H1 (cell line): ENCODE measurements at regions not wholly inside any gene's neighbourhood (a gene's known extent, or its start where the extent isn't known, plus 50 kb on each side); places are given as distances from the start of the nearest gene placed in this dataset.

ENCODE experiments used
- CTCF ChIA-PET: fragments of 300-600 bp; sonication (Branson Sonifier 250); formaldehyde crosslinking; loops from one replicate; lab custom pipeline; 2021; ENCODE audit not compliant: partially characterized antibody; lab: Charles Lee
- POLR2A ChIA-PET: fragments of 300-600 bp; sonication (Branson Sonifier 250); formaldehyde crosslinking; loops from one replicate; lab custom pipeline; 2021; ENCODE audit warnings: inconsistent platforms; ENCODE audit not compliant: partially characterized antibody; lab: Charles Lee
- DNase-seq, 2 experiments: peaks; one replicate each; pipeline versions ENCODE4 v3.0.0 to v3.0.0-alpha.2; 2010 to 2022; ENCODE audit warnings: low spot score in 2 of 2, low read depth in 1 of 2, mixed read lengths in 1 of 2
- FAIRE-seq: peaks from 2 replicates; lab custom pipeline; 2011; peaks lifted over from hg19 to GRCh38; lab: Jason Lieb, UNC
- H2AFZ ChIP-seq: 2 replicates; pipeline ENCODE4 v1.8.1; 2012; ENCODE audit warnings: low read length, inconsistent platforms
- H2AK5ac ChIP-seq: 2 replicates; pipeline ENCODE4 v1.6.1; 2013; ENCODE audit warnings: low read depth, low read length
- H2BK120ac ChIP-seq: replicated peaks from 2 replicates; pipeline ENCODE3; 2013; ENCODE audit warnings: low read depth, low read length, inconsistent platforms
- H2BK12ac ChIP-seq: 2 replicates; pipeline ENCODE4 v1.6.1; 2013; ENCODE audit warnings: low read depth, low read length
- H2BK15ac ChIP-seq: 2 replicates; pipeline ENCODE4 v1.6.1; 2013; ENCODE audit warnings: low read length
- H2BK20ac ChIP-seq: 2 replicates; pipeline ENCODE4 v1.6.1; 2013; ENCODE audit warnings: low read length
- H2BK5ac ChIP-seq: 2 replicates; pipeline ENCODE4 v1.6.1; 2013; ENCODE audit warnings: low read depth, low read length
- H3K14ac ChIP-seq: 2 replicates; pipeline ENCODE4 v1.6.1; 2013; ENCODE audit warnings: inconsistent platforms; ENCODE audit not compliant: insufficient read length
- H3K18ac ChIP-seq: 2 replicates; pipeline ENCODE4 v1.6.1; 2013; ENCODE audit warnings: low read length; ENCODE audit errors: extremely low read depth
- H3K23ac ChIP-seq: 2 replicates; pipeline ENCODE4 v1.6.1; 2013; ENCODE audit warnings: inconsistent platforms; ENCODE audit not compliant: insufficient read length
- H3K23me2 ChIP-seq: 2 replicates; pipeline ENCODE4 v1.6.1; 2013; ENCODE audit warnings: low read depth, low read length
- H3K27ac ChIP-seq: 2 replicates; pipeline ENCODE4 v1.6.1; 2011; ENCODE audit warnings: low read depth, low read length, inconsistent platforms
- H3K27me3 ChIP-seq, 4 experiments: replicated peaks in 1 of 4; 1 replicate in 1 of 4; 2 replicates in 3 of 4; pipeline versions ENCODE4 v1.6.1 to v1.8.1; 2011 to 2013; ENCODE audit warnings: low read length in 3 of 4, mild to moderate bottlenecking in 3 of 4, inconsistent platforms in 2 of 4, mixed read lengths in 2 of 4, moderate library complexity in 1 of 4; ENCODE audit not compliant: control insufficient read depth in 3 of 4, insufficient read depth in 3 of 4; ENCODE audit errors: extremely low read depth in 1 of 4
- H3K36me3 ChIP-seq, 4 experiments: 2 replicates each; pipeline versions ENCODE4 v1.6.1 to v1.8.1; 2011 to 2013; ENCODE audit warnings: mild to moderate bottlenecking in 4 of 4, low read length in 3 of 4, moderate library complexity in 2 of 4, control low read depth in 1 of 4, inconsistent platforms in 1 of 4; ENCODE audit not compliant: insufficient read depth in 4 of 4, control insufficient read depth in 2 of 4
- H3K4ac ChIP-seq: replicated peaks from 2 replicates; pipeline ENCODE3; 2013; ENCODE audit warnings: low read length, low read depth, mixed read lengths, inconsistent platforms; ENCODE audit not compliant: insufficient read length
- H3K4me1 ChIP-seq, 4 experiments: replicated peaks in 1 of 4; 1 replicate in 1 of 4; 2 replicates in 3 of 4; pipeline versions ENCODE4 v1.6.1 to v1.8.1; 2011 to 2013; ENCODE audit warnings: low read length in 3 of 4, inconsistent platforms in 2 of 4, mixed read lengths in 1 of 4; ENCODE audit not compliant: insufficient read depth in 4 of 4, control insufficient read depth in 3 of 4
- H3K4me2 ChIP-seq, 2 experiments: 2 replicates each; pipeline versions ENCODE4 v1.6.1 to v1.8.1; 2011 to 2013; ENCODE audit warnings: low read depth in 2 of 2, low read length in 2 of 2, control low read depth in 1 of 2, inconsistent platforms in 1 of 2, mild to moderate bottlenecking in 1 of 2; ENCODE audit not compliant: insufficient read depth in 1 of 2
- H3K4me3 ChIP-seq, 4 experiments: fragments of 200-600, 300-600 bp in 1 of 4; sonication (generic), shearing (Covaris generic), sonication (Bioruptor Twin) in 1 of 4; 2 replicates each; pipeline versions ENCODE4 v1.5.1 to v1.8.1; 2011 to 2016; ENCODE audit warnings: low read length in 4 of 4, low read depth in 3 of 4, control low read depth in 2 of 4, inconsistent platforms in 2 of 4, mild to moderate bottlenecking in 2 of 4, mixed read lengths in 1 of 4, moderate library complexity in 1 of 4; ENCODE audit not compliant: insufficient read depth in 2 of 4; ENCODE audit errors: extremely low read depth in 1 of 4
- H3K56ac ChIP-seq: replicated peaks from 2 replicates; pipeline ENCODE3; 2013; ENCODE audit warnings: low read depth, mild to moderate bottlenecking, mixed read lengths, low read length, inconsistent platforms; ENCODE audit not compliant: insufficient read length
- H3K79me1 ChIP-seq: 2 replicates; pipeline ENCODE4 v1.6.1; 2013; ENCODE audit warnings: low read depth, low read length, control low read depth
- H3K79me2 ChIP-seq, 2 experiments: 2 replicates each; pipeline versions ENCODE4 v1.6.1 to v1.8.1; 2012 to 2013; ENCODE audit warnings: low read length in 2 of 2, mild to moderate bottlenecking in 2 of 2, inconsistent platforms in 1 of 2; ENCODE audit not compliant: insufficient read depth in 2 of 2, control insufficient read depth in 1 of 2
- H3K9ac ChIP-seq, 4 experiments: replicated peaks in 1 of 4; 1 replicate in 1 of 4; 2 replicates in 3 of 4; pipeline versions ENCODE4 v1.6.1 to v1.8.1; 2011 to 2013; ENCODE audit warnings: low read depth in 3 of 4, low read length in 3 of 4, control low read depth in 2 of 4, mild to moderate bottlenecking in 2 of 4, moderate library complexity in 2 of 4, inconsistent platforms in 1 of 4; ENCODE audit errors: extremely low read depth in 1 of 4
- H3K9me3 ChIP-seq, 2 experiments: 2 replicates each; pipeline versions ENCODE4 v1.6.1 to v1.8.1; 2012 to 2013; ENCODE audit warnings: mild to moderate bottlenecking in 2 of 2, moderate library complexity in 2 of 2, control low read depth in 1 of 2, inconsistent platforms in 1 of 2, low read depth in 1 of 2, low read length in 1 of 2, mixed read lengths in 1 of 2; ENCODE audit not compliant: insufficient read depth in 2 of 2
- H4K20me1 ChIP-seq, 2 experiments: replicated peaks in 1 of 2; 2 replicates each; pipeline versions ENCODE3 to v1.8.1; 2011 to 2013; ENCODE audit warnings: inconsistent platforms in 2 of 2, low read length in 2 of 2, mild to moderate bottlenecking in 1 of 2; ENCODE audit not compliant: insufficient read depth in 2 of 2, control insufficient read depth in 1 of 2
- H4K5ac ChIP-seq: 2 replicates; pipeline ENCODE4 v1.6.1; 2013; ENCODE audit warnings: low read length, low read depth, mixed read lengths, inconsistent platforms; ENCODE audit not compliant: insufficient read length
- H4K8ac ChIP-seq: 2 replicates; pipeline ENCODE4 v1.8.0; 2013; ENCODE audit warnings: mild to moderate bottlenecking, moderate library complexity, low read length, inconsistent platforms; ENCODE audit not compliant: insufficient read depth; ENCODE audit errors: extremely low read depth
- H4K91ac ChIP-seq: replicated peaks from 2 replicates; pipeline ENCODE3; 2013; ENCODE audit warnings: low read length, mixed read lengths, inconsistent platforms; ENCODE audit not compliant: insufficient read length
- CEBPB ChIP-seq: IDR thresholded peaks from 2 replicates; pipeline ENCODE4 v1.6.1; 2012; ENCODE audit warnings: low read depth, low read length
- CHD1 ChIP-seq: IDR thresholded peaks from 2 replicates; pipeline ENCODE4 v1.6.1; 2012; ENCODE audit warnings: low read depth, low read length, improper control_type of control experiment
- EZH2 ChIP-seq: fragments of 200-600 bp; sonication (generic); IDR thresholded peaks from 2 replicates; pipeline ENCODE4 v1.7.1; 2012; ENCODE audit warnings: low read depth, mild to moderate bottlenecking, moderate library complexity, low read length, inconsistent platforms; ENCODE audit not compliant: severe bottlenecking
- TEAD4 ChIP-seq: IDR thresholded peaks from 2 replicates; pipeline ENCODE4 v1.6.1; 2012; ENCODE audit warnings: low read depth, low read length, inconsistent platforms, mixed read lengths
- YY1 ChIP-seq: IDR thresholded peaks from 2 replicates; pipeline ENCODE4 v1.6.1; 2011; ENCODE audit warnings: low read depth, mild to moderate bottlenecking, low read length
- WGBS, 2 experiments: shearing (Covaris generic) in 1 of 2; methylation state at CpG; one replicate each; pipeline versions ENCODE4 v1.1.6 to v1.1.7; 2013 to 2015; ENCODE audit warnings: low lambda C conversion rate in 2 of 2, mixed read lengths in 2 of 2, inconsistent platforms in 1 of 2, low coverage in 1 of 2, missing lambda C conversion rate in 1 of 2; ENCODE audit not compliant: insufficient replicate concordance in 2 of 2, insufficient coverage in 1 of 2, insufficient read length in 1 of 2; ENCODE audit errors: extremely low coverage in 1 of 2, missing lambda C conversion rate in 1 of 2; 5-methylcytosine and 5-hydroxymethylcytosine counted together

DNA sequence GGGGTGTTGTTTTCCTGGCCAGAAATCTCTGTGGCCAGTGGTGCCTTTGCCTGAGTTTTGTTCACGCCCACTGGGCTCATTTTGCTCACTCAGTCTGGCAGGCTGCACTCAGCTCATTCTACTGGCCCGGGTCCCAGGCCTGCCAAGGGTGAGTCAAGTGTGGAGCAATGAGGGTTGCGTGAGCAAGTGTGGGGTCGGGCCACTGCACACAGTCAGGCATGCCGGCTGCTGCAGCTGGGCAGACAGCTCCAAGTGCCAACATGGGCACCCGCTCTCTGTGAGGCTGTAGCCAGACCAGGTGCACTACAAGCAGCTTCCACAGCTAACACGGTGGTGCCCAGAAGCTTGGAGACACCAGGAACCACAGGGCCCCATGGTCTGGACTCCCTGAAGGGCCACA lies 801.1 kb upstream of the RAB6C start:
- no peak for DNase-seq
- WGBS, 2 experiments, result 83% methylated on average over 7 of the region's 7 CpGs; no CpG with 5 or more reads in 1 of the 2 experiments

More for the DNA sequence above, 801.1 kb upstream of the RAB6C start:
- Histone ChIP-seq H3K36me3 (no peaks in the 10 kb centered on the region), H4K20me1 (no peaks in the 10 kb centered on the region), H3K4me3 (no peak overlapping the region), H3K4ac (no peak overlapping the region), H2AFZ (no peak overlapping the region), H3K14ac (no peak overlapping the region), H3K27ac (no peak overlapping the region), H3K4me1 (no peaks in the 10 kb centered on the region), H3K56ac (no peak overlapping the region), H2BK15ac (no peak overlapping the region), H4K8ac (no peak overlapping the region; the same call in 1 of the 2 replicates), H3K9me3 (no peaks in the 10 kb centered on the region), H3K9ac (no peak overlapping the region), H3K23me2 (no peaks in the 10 kb centered on the region), H3K27me3 (no peaks in the 10 kb centered on the region), H2BK5ac (no peak overlapping the region), H2BK120ac (no peak overlapping the region), H3K79me1 (no peaks in the 10 kb centered on the region), H4K5ac (no peak overlapping the region), H3K79me2 (no peaks in the 10 kb centered on the region), H3K4me2 (no peak overlapping the region), H3K23ac (no peak overlapping the region), H2BK12ac (no peak overlapping the region), H2BK20ac (no peak overlapping the region), H2AK5ac (no peak overlapping the region), H3K18ac (no peak overlapping the region), H4K91ac (no peak overlapping the region)
- ChIA-PET POLR2A (no interaction called here), CTCF (interaction anchor here (1.2 to 1.6 kb wide), 3 partner anchors 12 to 15 kb away, joined by 3 to 9 read pairs (median 4); no protein-coding TSS in a partner anchor)
- TF ChIP-seq YY1, result no peak
- no peak for TF ChIP-seq CEBPB
- TF ChIP-seq EZH2, result no peak
- TF ChIP-seq CHD1, result no peak
- no peak for TF ChIP-seq TEAD4
- FAIRE-seq, result no peak
